Loucy (cell line): ENCODE measurements at regions not wholly inside any gene's neighbourhood (a gene's known extent, or its start where the extent isn't known, plus 50 kb on each side); places are given as distances from the start of the nearest gene placed in this dataset.

Experiments used
- H2AFZ ChIP-seq: fragments of 200-600 bp; sonication (generic); 2 replicates; pipeline ENCODE4 v1.6.0; 2016; ENCODE audit warnings: antibody characterized with exemption, mild to moderate bottlenecking, low read length, moderate library complexity
- H3F3A ChIP-seq: fragments of 200-600 bp; 2 replicates; pipeline ENCODE4 v1.6.0; 2016; ENCODE audit warnings: antibody characterized with exemption, low read depth, mild to moderate bottlenecking
- H3K27me3 ChIP-seq: fragments of 200-600 bp; sonication (generic); 2 replicates; pipeline ENCODE4 v1.6.1; 2014; ENCODE audit warnings: low read length, mild to moderate bottlenecking; ENCODE audit not compliant: insufficient read depth, poor library complexity, severe bottlenecking
- H3K36me3 ChIP-seq: fragments of 200-600 bp; sonication (generic); 2 replicates; pipeline ENCODE4 v1.6.1; 2016; ENCODE audit warnings: low read length; ENCODE audit not compliant: insufficient read depth
- H3K4me1 ChIP-seq: fragments of 200-600 bp; sonication (generic); 2 replicates; pipeline ENCODE4 v1.5.1; 2014; ENCODE audit warnings: low read length, mild to moderate bottlenecking; ENCODE audit not compliant: insufficient read depth, poor library complexity, severe bottlenecking
- H3K4me2 ChIP-seq: fragments of 200-600 bp; sonication (generic); 2 replicates; pipeline ENCODE4 v1.6.0; 2014; ENCODE audit warnings: antibody characterized with exemption, low read length, low read depth, mild to moderate bottlenecking; ENCODE audit not compliant: poor library complexity, severe bottlenecking
- H3K4me3 ChIP-seq: fragments of 200-600 bp; sonication (generic); 2 replicates; pipeline ENCODE4 v1.5.1; 2014; ENCODE audit warnings: low read length, mild to moderate bottlenecking, mixed read lengths; ENCODE audit not compliant: poor library complexity, severe bottlenecking
- H3K79me2 ChIP-seq: fragments of 200-600 bp; sonication (generic); 2 replicates; pipeline ENCODE4 v1.6.1; 2014; ENCODE audit warnings: low read length; ENCODE audit not compliant: insufficient read depth
- H3K9ac ChIP-seq: fragments of 200-600 bp; sonication (generic); 2 replicates; pipeline ENCODE4 v1.6.0; 2014; ENCODE audit warnings: mild to moderate bottlenecking, low read depth, low read length, moderate library complexity; ENCODE audit not compliant: poor library complexity, severe bottlenecking
- H3K9me2 ChIP-seq: fragments of 200-600 bp; sonication (generic); replicated peaks from 2 replicates; pipeline ENCODE4 v1.6.1; 2016; ENCODE audit warnings: low read depth, low read length, mixed read lengths
- H3K9me3 ChIP-seq: fragments of 200-600 bp; sonication (generic); 2 replicates; pipeline ENCODE4 v1.6.1; 2014; ENCODE audit warnings: mild to moderate bottlenecking, antibody characterized with exemption, low read length, low read depth; ENCODE audit not compliant: insufficient read depth
- H4K20me1 ChIP-seq: fragments of 200-600 bp; sonication (generic); 2 replicates; pipeline ENCODE4 v1.6.0; 2014; ENCODE audit warnings: antibody characterized with exemption, low read length, mild to moderate bottlenecking; ENCODE audit not compliant: insufficient read depth, poor library complexity, severe bottlenecking
- CTCF ChIP-seq: fragments of 200-600 bp; sonication (generic); conservative IDR thresholded peaks from 2 replicates; pipeline ENCODE4 v1.5.1; 2014; ENCODE audit warnings: mild to moderate bottlenecking, antibody characterized with exemption, low read length
- EZH2phosphoT487 ChIP-seq: fragments of 200-600 bp; IDR thresholded peaks from 2 replicates; pipeline ENCODE4 v1.6.1; 2018; ENCODE audit warnings: antibody characterized with exemption, mild to moderate bottlenecking, moderate library complexity, borderline replicate concordance

GRCh38 chr12:45644541-45644940 lies 85.0 kb upstream of the ARID2 start:
- Histone ChIP-seq H3K9me2 (no peaks in the 10 kb centered on the region), H3K27me3 (no peaks in the 10 kb centered on the region), H4K20me1 (no peaks in the 10 kb centered on the region), H3K4me3 (peak overlapping the region; percentile 58), H3K79me2 (no peaks in the 10 kb centered on the region), H3K9ac (peak overlapping the region; percentile 63), H3F3A (no peaks in the 10 kb centered on the region; the same call in 1 of the 2 replicates), H3K4me2 (peak overlapping the region; percentile 67), H3K4me1 (peaks cover 12% of the 10 kb centered on the region), H2AFZ (peak overlapping the region; percentile 69), H3K9me3 (no peaks in the 10 kb centered on the region), H3K36me3 (no peaks in the 10 kb centered on the region)
- no peak for TF ChIP-seq EZH2phosphoT487
- TF ChIP-seq CTCF = no peak

GRCh38 chr12:45646851-45647581 lies 82.5 kb upstream of the ARID2 start:
- Histone ChIP-seq H3K27me3 (no peaks in the 10 kb centered on the region), H2AFZ (peak overlapping the region; percentile 50; the same call in 1 of the 2 replicates), H3K9me3 (no peaks in the 10 kb centered on the region), H3K4me2 (no peak overlapping the region), H4K20me1 (no peaks in the 10 kb centered on the region), H3K4me1 (peaks cover 12% of the 10 kb centered on the region), H3K36me3 (no peaks in the 10 kb centered on the region), H3K9me2 (no peaks in the 10 kb centered on the region), H3F3A (no peaks in the 10 kb centered on the region; the same call in 1 of the 2 replicates), H3K4me3 (no peak overlapping the region), H3K79me2 (no peaks in the 10 kb centered on the region), H3K9ac (no peak overlapping the region)
- TF ChIP-seq EZH2phosphoT487 (no peak), CTCF (no peak)

- no peaks in the 10 kb centered on the region for H3K79me2 ChIP-seq
- H3K4me1 ChIP-seq = peaks cover 12% of the 10 kb centered on the region
- H3K36me3 ChIP-seq = no peaks in the 10 kb centered on the region
- no peaks in the 10 kb centered on the region for H3K9me2 ChIP-seq
- H3K27me3 ChIP-seq = no peaks in the 10 kb centered on the region
- no peaks in the 10 kb centered on the region for H4K20me1 ChIP-seq
- H3K9ac ChIP-seq = no peak overlapping the region
- TF ChIP-seq CTCF (no peak), EZH2phosphoT487 (no peak)
- no peak overlapping the region for H2AFZ ChIP-seq
- no peaks in the 10 kb centered on the region for H3F3A ChIP-seq
- H3K4me3 ChIP-seq = no peak overlapping the region
- H3K9me3 ChIP-seq = no peaks in the 10 kb centered on the region
- H3K4me2 ChIP-seq = no peak overlapping the region
Measured at GRCh38 chr12:45648070-45648469, 81.4 kb upstream of the ARID2 start.
